OCI-LY3 (cell line): ENCODE measurements at regions not wholly inside any gene's neighbourhood (a gene's known extent, or its start where the extent isn't known, plus 50 kb on each side); places are given as distances from the start of the nearest gene placed in this dataset.

Source experiments
- H2AFZ ChIP-seq: fragments of 200-600, 300-600 bp; shearing (Covaris generic); 2 replicates; pipeline ENCODE4 v1.6.0; 2014; ENCODE audit warnings: antibody characterized with exemption, low read depth, low read length
- H3K27ac ChIP-seq: fragments of 200-600, 300-600 bp; sonication (generic); 2 replicates; pipeline ENCODE4 v1.5.1; 2014; ENCODE audit warnings: mild to moderate bottlenecking, low read length, moderate library complexity, mixed read lengths
- H3K27me3 ChIP-seq: fragments of 200-600, 300-600 bp; sonication (generic); 2 replicates; pipeline ENCODE4 v1.6.1; 2014; ENCODE audit warnings: low read depth, low read length, mixed read lengths
- H3K36me3 ChIP-seq: fragments of 200-600, 300-600 bp; sonication (generic); replicated peaks from 2 replicates; pipeline ENCODE3; 2014; ENCODE audit warnings: low read depth, low read length, mixed read lengths
- H3K4me1 ChIP-seq: fragments of 300-600, 200-600 bp; sonication (generic); 2 replicates; pipeline ENCODE4 v1.6.1; 2014; ENCODE audit warnings: low read length, mixed read lengths
- H3K4me2 ChIP-seq: fragments of 200-600, 300-600 bp; sonication (generic); 2 replicates; pipeline ENCODE4 v1.6.1; 2014; ENCODE audit warnings: low read length, mixed read lengths
- H3K4me3 ChIP-seq: fragments of 300-600, 200-600 bp; sonication (generic); 2 replicates; pipeline ENCODE4 v1.5.1; 2014; ENCODE audit warnings: antibody characterized with exemption, mild to moderate bottlenecking, low read length, moderate library complexity
- H3K79me2 ChIP-seq: fragments of 300-600, 200-600 bp; shearing (Covaris generic); 2 replicates; pipeline ENCODE4 v1.6.1; 2014; ENCODE audit warnings: mild to moderate bottlenecking, low read length, mixed read lengths
- H3K9ac ChIP-seq: fragments of 300-600, 200-600 bp; shearing (Covaris generic); 2 replicates; pipeline ENCODE4 v1.6.0; 2014; ENCODE audit warnings: mild to moderate bottlenecking, low read length, moderate library complexity
- H3K9me3 ChIP-seq: fragments of 200-600, 300-600 bp; shearing (Covaris generic); 2 replicates; pipeline ENCODE4 v1.6.1; 2014; ENCODE audit warnings: low read length, mixed read lengths; ENCODE audit not compliant: insufficient read depth
- H4K20me1 ChIP-seq: fragments of 200-600, 300-600 bp; sonication (generic); 2 replicates; pipeline ENCODE4 v1.6.1; 2016; ENCODE audit warnings: low read length, mixed read lengths; ENCODE audit not compliant: insufficient read depth
- EZH2phosphoT487 ChIP-seq: fragments of 200-600 bp; shearing (Covaris generic); IDR thresholded peaks from 2 replicates; pipeline ENCODE4 v1.6.1; 2018; ENCODE audit warnings: antibody characterized with exemption, mixed run types, low read depth
- TF ChIP-seq, protein P1 (sequence below): fragments of 200-600, 300-600 bp; sonication (generic); IDR thresholded peaks from 2 replicates; pipeline ENCODE4 v1.5.1; 2014; ENCODE audit warnings: antibody characterized with exemption, low read length, low read depth

- H3K4me2 ChIP-seq, result no peak overlapping the region
- no peaks in the 10 kb centered on the region for H3K36me3 ChIP-seq
- no peaks in the 10 kb centered on the region for H3K9me3 ChIP-seq
- no peak overlapping the region for H2AFZ ChIP-seq
- H3K27ac ChIP-seq, result no peak overlapping the region
- no peaks in the 10 kb centered on the region for H3K79me2 ChIP-seq
- H4K20me1 ChIP-seq, result no peaks in the 10 kb centered on the region
- no peaks in the 10 kb centered on the region for H3K4me1 ChIP-seq
- H3K4me3 ChIP-seq, result no peak overlapping the region
- TF ChIP-seq EZH2phosphoT487, result no peak
- TF ChIP-seq, protein P1, sequence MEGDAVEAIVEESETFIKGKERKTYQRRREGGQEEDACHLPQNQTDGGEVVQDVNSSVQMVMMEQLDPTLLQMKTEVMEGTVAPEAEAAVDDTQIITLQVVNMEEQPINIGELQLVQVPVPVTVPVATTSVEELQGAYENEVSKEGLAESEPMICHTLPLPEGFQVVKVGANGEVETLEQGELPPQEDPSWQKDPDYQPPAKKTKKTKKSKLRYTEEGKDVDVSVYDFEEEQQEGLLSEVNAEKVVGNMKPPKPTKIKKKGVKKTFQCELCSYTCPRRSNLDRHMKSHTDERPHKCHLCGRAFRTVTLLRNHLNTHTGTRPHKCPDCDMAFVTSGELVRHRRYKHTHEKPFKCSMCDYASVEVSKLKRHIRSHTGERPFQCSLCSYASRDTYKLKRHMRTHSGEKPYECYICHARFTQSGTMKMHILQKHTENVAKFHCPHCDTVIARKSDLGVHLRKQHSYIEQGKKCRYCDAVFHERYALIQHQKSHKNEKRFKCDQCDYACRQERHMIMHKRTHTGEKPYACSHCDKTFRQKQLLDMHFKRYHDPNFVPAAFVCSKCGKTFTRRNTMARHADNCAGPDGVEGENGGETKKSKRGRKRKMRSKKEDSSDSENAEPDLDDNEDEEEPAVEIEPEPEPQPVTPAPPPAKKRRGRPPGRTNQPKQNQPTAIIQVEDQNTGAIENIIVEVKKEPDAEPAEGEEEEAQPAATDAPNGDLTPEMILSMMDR, result no peak
- H3K9ac ChIP-seq, result no peak overlapping the region
- no peaks in the 10 kb centered on the region for H3K27me3 ChIP-seq
These were observed 133.0 kb upstream of the PCBD1 start for GRCh38 chr10:71021402-71021801.

GRCh38 chr10:71023704-71024283, 135.4 kb upstream of the PCBD1 start:
- TF ChIP-seq, protein P1, result no peak
- TF ChIP-seq EZH2phosphoT487, result no peak
- H3K27ac ChIP-seq, result no peak overlapping the region
- no peak overlapping the region for H2AFZ ChIP-seq
- no peaks in the 10 kb centered on the region for H3K9me3 ChIP-seq
- H3K4me2 ChIP-seq, result no peak overlapping the region
- no peaks in the 10 kb centered on the region for H3K36me3 ChIP-seq
- H3K27me3 ChIP-seq, result no peaks in the 10 kb centered on the region
- H4K20me1 ChIP-seq, result no peaks in the 10 kb centered on the region
- no peak overlapping the region for H3K9ac ChIP-seq
- no peak overlapping the region for H3K4me3 ChIP-seq
- no peaks in the 10 kb centered on the region for H3K4me1 ChIP-seq
- H3K79me2 ChIP-seq, result no peaks in the 10 kb centered on the region

- TF ChIP-seq, protein P1, result no peak
- no peak for TF ChIP-seq EZH2phosphoT487
- H3K9ac ChIP-seq, result no peak overlapping the region
- H3K79me2 ChIP-seq, result no peaks in the 10 kb centered on the region
- no peaks in the 10 kb centered on the region for H3K4me1 ChIP-seq
- H3K9me3 ChIP-seq, result no peaks in the 10 kb centered on the region
- no peak overlapping the region for H2AFZ ChIP-seq
- no peaks in the 10 kb centered on the region for H3K27me3 ChIP-seq
- H3K4me2 ChIP-seq, result no peak overlapping the region
- H4K20me1 ChIP-seq, result no peaks in the 10 kb centered on the region
- H3K36me3 ChIP-seq, result no peaks in the 10 kb centered on the region
- no peak overlapping the region for H3K27ac ChIP-seq
- H3K4me3 ChIP-seq, result no peak overlapping the region
These were observed 136.1 kb upstream of the PCBD1 start for GRCh38 chr10:71024490-71024889.

DNA sequence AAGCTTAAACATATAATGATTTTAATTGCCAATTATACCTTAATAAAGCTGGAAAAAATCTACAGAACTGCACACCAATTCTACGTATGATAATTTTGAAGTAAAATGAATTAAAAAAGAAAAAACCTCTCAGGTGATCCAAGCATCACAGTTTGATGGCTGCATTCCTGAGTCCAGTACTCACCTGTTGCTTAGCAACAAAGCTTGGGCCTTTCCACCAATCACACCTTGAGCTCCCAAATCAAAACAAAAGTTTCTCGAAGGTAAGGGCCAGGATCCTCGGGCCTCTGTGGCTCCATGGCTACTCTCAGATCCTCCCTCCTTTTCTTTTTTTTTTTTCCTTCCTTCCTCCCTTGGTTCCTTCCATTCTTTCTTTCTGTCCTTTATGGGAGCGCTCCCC, 137.2 kb upstream of the PCBD1 start:
- no peaks in the 10 kb centered on the region for H3K4me1 ChIP-seq

More for the DNA sequence above, 137.2 kb upstream of the PCBD1 start:
- H3K27ac ChIP-seq, result no peak overlapping the region
- H3K9me3 ChIP-seq, result no peaks in the 10 kb centered on the region
- H3K36me3 ChIP-seq, result no peaks in the 10 kb centered on the region
- no peaks in the 10 kb centered on the region for H3K27me3 ChIP-seq
- no peak overlapping the region for H2AFZ ChIP-seq
- no peaks in the 10 kb centered on the region for H4K20me1 ChIP-seq
- TF ChIP-seq, protein P1, result no peak
- no peak for TF ChIP-seq EZH2phosphoT487
- H3K9ac ChIP-seq, result no peak overlapping the region
- no peak overlapping the region for H3K4me3 ChIP-seq
- no peak overlapping the region for H3K4me2 ChIP-seq
- no peaks in the 10 kb centered on the region for H3K79me2 ChIP-seq
